RPMI8226 (cell line): ENCODE measurements at regions not wholly inside any gene's neighbourhood (a gene's known extent, or its start where the extent isn't known, plus 50 kb on each side); places are given as distances from the start of the nearest gene placed in this dataset.
"Not testable (repeated sequence)": the region's sequence is repeated elsewhere in the genome, so short reads cannot be mapped to it uniquely, and the experiment has no call there.

ENCODE experiments used
- DNase-seq: peaks from one replicate; pipeline ENCODE4 v3.0.0-alpha.2; 2015

DNA sequence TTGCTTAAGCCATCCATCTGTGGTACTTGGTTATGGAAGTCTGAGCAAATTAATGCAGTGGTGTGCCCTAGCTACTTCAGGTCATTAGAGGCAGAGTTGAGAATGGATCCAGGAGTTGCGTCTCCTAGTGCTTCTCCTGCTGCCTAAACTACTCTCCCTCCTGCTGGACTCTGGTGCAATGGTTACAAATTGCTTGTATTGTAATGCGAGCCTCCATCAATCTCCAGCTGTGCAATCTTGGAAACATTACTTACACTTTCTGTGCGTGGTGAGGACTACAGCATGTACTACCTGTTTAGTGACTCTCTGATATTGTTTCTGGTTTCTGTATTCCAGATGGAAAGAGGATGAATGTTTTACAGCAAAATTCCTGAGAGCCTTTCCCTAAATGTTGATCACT is 119.0 kb upstream of the CYRIA start:
- no peak for DNase-seq

DNA sequence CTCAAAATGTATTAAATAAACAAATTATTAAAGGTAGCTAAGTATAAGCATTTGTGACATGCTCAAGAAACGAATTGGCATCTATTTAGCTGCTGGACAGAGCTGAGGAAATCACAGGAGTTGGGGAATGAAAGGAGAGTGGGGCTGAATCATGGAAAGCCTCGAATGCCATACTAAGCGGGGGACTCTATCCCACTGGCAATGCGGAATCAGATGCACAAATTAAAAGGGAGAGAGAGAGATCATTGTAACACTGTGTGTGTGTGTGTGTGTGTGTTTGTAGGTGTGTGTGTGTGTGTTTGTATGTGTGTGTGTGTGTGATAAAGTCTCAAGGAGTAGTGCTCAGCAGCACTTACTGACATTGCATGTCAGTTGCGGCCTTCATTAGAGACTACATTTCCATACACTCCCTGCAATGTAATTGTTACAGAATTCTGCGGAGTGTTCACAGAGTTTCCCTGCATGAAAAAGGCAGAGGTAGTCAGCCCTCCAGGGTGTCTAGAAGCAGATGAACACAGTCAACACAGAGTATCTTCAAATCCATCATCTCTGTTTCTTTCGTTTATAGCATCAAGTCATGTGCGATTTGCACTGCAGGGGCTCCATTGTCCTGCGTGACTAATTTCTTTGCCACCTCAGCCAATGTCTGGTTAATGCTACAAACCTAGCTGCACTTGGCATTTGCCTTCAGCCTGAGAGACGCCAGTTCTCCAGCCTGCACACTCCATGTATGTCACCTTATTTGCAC is 111.7 kb upstream of the CYRIA start:
- DNase-seq, result no peak

DNA sequence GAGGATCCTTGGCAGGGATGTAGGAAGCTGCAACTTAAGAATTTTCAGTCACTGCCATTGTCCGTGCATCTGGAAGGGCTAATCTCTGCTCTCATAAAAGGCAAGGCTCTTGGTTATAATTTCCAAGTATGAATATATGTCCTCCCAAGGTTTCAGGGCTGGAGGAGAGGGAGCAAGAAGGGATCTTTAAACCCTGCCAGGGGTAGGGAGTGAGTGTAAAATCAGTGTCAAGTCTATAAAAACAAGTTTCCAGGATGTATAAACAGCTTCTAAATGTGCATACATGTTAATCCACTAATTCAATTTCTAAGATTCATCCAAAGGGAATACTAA is 110.2 kb upstream of the CYRIA start:
- DNase-seq, result no peak

DNA sequence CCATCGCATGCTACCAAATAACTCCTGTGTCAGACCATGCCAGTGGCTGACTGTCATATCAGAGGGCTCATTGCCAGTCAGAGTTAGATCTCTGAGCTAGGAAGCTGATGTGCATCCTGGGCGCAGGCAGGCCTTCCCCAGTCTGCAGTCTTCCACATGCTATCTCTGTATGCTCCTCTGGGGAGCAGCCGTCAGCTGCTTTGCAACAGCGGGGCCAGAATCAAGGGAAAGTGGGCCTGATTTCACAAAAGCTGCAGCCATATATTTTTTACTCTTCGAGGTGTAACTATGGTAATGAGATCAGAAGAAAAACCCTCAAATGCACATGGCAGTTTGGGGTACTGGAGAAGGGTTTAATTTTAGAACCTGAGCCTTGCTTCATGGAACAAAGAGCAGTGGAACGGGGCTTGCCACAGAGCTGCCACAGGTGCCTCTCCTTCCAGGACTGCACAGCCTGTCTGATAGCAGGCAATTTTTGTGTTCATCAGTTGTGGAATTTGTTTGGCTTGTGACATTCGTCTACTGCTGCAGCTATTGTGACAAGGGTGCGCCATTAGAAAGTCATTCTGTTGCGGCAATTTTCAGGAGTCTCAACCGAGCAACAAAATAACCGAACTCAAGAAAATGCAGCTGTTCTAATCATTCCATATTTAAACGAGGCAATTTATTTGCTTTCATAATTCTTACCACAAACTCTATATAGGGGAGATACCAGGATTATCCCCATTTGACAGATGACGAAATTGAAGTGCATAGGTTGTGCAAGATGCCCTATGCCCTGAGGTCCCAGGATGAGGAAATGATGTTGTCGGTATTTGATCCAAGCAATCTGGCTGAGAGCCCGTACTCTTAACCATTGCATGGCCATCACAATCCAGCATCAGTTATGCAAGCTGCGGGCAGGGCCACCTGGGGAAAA is 109.6 kb upstream of the CYRIA start:
- DNase-seq, result peak; percentile 10

DNA sequence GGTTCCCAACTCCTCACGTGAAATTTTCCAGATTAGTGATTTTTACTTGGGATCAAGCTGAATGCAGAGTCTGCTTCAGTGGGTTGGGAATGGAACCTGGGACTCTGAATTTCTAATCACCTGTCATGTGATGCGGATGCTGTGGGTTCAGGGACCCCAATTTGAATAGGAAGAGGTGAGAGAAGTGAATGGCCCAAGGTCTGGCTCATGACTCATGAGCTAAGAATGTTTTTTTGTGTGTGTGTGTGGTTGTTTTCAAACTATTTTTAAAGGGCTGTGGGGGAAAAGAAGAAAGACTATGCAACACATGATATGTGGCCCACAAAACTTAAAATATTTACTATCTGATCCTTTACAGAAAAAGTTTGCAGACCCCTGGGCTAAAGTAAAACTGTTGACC is 108.5 kb upstream of the CYRIA start:
- no peak for DNase-seq

DNA sequence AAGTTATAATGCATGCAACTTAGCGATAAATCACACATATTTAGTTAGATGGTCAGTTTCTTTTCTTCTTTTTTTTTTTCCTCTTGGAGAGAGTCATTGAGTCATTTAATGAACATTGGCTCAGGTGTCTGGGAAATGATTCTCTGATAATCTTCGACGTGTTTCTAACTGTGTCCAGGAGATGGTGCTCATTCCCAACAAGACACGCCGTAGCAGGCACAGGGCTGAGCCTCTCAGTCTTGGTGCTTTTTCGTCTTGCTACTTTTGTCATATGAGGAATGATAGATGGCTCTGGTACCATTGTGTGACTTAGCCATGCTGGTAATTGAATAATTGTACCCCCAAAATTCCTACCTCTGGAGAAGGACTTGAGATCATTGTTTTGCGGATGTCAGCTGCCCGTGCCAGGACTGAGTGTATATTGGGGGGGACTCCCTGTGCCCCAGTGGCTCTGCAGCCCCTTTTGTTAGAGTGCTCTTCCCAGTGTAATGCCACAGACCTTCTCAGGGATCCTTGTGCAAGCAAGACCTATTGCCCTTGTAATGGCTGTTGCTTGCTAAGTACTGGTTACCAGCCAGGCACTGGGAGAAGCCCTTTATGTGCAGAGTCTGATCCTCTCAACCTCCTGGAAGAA is 107.6 kb upstream of the CYRIA start:
- DNase-seq, result peak; percentile 45

DNA sequence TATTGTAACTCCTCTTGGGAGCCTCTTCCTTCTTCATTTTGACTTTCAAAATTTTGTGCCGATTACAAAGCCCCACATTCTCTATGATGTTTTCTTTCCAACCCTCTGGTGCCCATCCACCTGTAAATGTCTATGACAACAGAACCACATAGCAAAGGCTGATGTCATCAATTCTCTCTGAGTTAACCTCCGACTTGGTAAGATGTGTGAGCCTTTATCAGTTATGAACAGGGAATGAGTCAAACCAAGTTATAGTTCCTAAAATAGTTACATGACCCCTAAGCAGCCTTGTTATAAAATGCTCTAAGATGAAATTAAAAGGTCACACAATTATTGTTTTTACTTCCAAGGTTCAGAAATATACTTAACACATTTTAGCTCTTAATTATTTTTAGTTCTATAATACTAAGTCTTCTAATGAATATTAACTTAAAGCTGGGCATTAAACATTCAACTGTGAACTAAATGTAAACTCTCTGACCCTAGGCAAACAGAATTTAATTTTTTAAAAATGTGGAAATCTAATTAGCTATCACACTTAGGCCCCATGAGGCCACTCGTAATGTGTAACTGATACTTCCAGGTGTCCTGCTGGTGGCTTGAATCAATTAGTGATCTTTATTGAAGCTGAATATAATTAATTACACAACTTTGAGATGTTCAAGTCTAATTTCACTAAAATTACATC is 102.3 kb upstream of the CYRIA start:
- no peak for DNase-seq

DNA sequence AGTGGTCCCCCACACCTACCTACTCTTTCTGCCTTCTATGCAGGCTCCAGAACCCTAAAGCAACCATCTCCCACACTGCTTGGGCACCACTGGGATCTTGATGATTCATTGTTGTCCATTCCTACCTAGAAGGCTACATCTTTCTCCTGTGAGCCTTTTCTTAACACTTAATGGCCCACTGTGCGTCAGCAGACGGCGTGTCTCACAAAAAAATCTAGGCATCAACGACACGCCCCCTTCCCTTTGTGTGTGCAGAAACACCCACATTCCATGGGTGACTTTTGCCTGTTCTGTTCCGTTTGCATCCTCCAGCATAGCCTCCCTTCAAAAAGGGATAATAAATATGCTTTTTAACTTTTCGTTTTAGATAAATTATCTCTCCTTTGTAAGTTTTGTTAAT is 99.7 kb upstream of the CYRIA start:
- no peak for DNase-seq

DNA sequence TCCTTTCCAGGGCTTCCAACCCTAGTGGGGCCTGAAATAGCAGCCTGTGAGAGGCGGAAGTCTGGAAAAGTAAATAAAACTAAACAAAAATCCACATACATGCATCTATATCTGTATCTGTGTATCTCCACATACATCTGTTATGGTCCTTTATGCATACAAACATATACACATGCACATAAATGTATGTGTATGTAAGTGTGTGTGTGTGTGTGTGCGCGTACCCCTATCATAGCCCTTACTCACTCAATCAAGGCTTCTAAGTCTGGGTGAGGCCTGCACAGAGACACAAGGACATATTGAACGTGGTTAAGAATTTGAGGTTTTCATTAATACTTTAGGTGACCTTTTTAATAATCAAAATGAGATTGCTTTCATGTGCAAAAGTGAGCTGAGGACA is 98.9 kb upstream of the CYRIA start:
- no peak for DNase-seq

DNA sequence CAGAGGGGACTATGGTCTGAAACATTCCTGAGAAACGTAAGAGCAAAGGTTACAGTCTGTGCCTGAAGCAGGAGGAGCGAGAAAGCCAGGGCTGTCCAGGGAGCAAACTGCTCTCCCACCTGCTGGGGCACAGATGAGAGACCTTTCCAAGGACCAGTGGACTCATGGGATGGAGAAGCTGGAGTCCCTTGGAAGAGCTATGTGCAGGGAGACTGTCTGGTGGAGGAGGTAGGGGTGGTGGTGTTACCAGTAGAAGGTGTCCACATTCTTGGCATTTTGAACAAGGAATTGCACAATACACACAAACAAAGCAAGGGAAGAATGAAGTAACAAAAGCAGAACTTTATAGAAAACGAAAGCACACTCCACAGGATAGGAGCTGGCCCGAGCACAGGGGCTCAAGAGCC is 97.9 kb upstream of the CYRIA start:
- DNase-seq, result no peak

DNA sequence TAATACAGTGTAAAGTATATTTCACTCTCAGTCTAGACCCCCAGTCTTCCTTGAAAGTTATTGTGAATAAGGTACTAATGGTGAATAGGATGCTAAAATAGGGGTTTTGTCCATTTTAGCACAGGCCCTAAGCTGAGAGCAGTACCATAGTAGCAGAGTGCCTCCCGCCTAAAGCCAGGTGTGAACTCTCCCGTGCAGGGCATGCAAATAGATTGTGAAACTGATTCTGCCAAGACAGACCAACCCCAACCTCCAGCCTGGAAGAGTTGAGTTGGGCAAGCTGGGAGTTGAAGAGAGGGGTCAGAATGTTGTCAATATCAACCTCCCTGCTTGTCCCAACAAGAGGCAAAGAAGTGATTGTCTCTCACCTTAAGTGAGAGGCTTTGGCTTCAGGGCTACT is 97.4 kb upstream of the CYRIA start:
- no peak for DNase-seq

DNA sequence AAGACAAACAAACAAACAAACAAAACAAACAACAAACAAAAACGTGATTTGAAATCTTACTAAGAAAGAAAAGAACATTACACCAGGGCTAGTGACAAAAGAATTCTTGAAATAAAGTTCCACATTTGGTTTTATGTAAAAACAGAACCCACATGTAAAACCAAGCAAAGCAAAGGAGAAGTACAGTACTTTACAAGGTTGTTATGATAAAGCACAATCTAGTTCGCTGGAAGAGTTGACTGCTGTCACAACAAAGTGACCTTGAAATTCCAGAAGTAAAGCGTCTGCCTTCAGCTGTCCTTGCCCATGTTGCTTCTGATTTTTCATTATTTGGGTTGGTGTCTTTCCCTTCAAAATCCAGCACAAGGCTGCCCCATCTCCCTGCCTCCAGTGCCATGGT is 94.8 kb upstream of the CYRIA start:
- DNase-seq, result no peak

DNA sequence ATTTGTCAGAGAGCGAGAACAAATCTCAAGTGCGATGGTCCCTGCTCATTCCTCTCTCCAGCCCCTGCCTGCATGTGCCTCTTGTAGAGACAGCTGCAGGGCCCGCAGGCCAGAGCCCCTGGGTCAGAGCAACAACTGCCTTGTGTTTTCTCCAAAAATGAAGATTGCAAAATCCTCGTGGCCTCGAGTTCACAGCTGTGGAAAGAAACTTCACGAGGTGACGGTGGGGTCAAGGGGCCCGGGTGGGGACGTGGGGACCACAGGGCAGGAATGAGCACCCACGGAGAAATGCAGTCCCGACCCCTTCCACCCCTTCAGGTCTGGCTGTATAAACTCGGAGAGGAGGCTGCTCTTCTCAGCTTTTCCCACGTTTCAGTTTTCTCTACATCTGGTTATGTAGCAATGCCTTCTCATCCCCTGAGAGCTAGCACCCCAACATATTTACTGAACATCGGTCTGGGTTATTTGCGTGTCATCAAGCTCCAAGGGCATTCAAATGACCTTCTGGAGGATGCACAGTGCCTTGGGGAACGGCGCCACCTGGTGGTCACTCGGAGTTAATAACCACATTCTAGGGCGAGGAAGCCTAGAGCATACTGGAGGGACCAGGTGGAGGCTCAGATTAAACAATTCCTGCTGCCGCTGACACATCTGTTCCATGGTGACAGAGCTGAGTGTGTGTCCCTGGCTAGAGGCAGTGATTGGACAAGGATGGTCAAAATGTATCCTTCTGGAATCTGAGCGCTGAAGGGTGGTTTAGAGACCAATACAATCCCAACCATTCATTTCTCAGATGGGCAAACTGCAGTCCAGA is 91.4 kb upstream of the CYRIA start:
- peak; percentile 63 for DNase-seq

DNA sequence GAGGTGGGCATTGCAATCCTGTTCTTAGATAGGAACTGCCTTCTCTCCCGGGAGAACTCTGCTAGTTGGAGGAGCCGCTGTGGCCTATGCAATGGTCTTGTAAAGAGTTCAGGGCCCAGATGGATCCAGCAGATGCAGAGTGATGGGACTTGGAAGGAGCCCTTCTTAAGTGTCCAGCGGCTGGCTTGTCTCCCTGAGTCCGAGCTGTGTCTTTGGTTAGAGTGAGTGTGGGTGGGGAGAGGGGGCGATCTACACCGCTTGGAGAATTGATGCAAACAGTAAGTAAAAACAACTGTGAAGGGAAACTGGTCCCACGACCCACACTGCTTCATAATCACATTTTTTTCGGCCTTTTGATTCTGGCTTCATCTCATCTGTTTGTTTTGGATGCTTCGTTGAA is 89.8 kb upstream of the CYRIA start:
- no peak for DNase-seq

DNA sequence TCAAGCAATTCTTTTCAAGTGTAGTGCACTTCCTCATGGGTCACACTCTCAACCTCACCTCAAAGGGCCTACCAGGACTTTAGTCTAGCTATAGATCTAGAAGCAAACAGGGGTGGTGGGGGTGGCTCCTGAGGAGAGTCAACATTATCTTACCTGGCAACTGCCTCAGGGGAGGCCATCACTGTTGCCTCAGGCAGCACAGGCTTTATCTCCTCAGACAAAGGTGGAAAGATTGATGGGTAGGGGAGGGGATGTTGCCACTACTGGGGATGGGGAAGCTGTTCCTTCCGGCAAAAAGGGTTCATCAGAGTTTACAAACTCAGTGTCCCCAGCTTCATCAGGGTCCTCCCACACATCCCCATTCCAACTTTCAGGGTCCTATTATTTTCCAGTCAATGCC is 87.4 kb upstream of the CYRIA start:
- not testable (repeated sequence) for DNase-seq

DNA sequence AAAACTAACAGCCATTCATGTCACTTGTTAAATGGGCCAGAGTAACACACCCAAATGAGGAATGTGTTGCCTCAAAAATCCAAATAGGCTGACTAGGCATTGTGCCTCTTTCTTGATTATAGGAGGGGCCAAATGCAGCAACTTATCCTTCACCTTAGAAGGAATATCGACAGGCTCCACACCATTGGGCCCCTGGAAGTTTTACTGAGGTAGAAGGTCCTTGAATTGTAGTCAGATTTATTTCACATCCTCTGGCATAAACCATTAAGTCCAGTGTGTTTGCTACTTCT is 85.2 kb upstream of the CYRIA start:
- not testable (repeated sequence) for DNase-seq

DNA sequence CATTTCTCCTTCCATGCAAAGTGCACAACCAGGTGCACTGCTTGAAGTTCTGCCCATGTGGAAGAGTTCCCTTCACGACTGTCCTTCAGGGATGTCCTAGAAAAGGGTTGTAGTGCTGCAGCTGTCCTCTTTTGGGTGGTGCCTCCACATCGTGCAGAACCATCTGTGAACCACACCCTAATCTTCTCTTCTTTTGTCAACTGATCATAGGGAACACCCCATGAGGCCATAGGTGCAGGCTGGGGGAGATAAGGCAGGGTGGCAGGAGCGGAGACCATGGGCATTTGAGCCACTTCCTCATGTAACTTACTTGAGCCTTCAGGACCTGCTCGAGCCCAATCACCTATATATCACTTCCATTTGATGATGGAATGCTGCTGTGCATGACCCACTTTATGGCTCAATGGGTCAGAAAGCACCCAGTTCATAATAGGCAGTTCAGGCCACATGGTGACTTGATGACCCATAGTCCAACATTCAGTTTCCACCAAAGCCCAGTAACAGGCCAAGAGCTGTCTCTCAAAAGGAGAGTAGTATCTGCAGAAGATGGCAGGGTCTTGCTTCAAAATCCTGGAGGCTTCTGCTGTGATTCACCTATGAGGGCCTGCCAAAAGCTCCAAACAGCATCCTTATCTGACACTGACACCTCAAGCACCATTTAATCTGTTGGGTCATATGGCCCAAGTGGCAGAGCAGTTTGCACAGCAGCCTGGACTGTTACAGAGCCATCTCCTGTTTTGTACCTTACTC is 84.7 kb upstream of the CYRIA start:
- no peak for DNase-seq

DNA sequence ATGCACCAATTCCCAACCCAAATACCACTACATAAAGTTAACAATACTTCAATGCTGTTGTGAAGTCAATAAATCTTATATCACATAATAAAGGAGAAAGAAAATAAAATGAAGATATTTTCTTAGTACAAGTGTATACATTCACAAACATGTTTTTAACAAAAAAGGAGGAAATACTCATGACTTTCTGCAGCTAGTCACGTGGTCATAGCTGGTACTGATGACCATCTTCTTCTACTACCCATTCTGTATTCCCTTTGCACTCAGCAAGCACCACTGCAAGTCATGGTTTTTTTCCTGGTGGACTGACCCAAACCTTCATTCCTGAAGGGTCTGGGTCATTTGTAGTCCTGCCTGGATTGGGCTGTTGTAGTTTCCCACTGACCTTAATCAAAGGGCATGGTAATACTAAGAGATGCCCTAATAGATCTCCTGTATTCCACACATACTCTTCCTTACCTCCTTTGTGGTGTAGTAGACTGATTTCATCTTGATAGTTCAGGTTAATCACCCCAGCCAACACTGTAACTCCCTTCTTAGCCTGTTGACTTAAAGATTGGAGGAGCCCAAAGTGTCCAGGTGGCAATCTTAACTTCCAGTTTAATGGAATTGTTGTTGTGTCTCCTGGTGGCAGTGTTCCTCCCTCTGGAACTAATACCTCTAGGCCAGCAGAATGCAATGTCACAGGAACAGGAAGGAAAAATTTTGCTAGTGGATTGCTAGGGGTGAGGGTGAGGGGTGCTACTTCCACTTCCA is 83.1 kb upstream of the CYRIA start:
- not testable (repeated sequence) for DNase-seq

DNA sequence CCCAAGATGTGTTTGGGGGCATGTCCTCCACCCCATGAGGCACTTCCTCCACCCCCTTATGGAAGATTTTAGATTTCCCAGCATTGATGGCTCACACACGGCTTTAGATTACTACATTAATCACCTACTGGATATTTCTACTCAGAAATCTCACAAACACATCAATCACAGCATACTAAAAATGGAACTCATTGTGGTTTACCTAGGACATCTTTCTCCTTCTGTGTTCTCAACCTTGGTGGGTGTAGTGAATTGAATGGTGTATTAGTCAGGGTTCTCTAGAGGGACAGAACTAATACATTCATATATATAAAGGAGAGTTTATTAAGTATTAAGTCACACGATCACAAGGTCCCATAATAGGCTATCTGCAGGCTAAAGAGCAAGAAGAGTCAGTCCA is 82.1 kb upstream of the CYRIA start:
- no peak for DNase-seq

DNA sequence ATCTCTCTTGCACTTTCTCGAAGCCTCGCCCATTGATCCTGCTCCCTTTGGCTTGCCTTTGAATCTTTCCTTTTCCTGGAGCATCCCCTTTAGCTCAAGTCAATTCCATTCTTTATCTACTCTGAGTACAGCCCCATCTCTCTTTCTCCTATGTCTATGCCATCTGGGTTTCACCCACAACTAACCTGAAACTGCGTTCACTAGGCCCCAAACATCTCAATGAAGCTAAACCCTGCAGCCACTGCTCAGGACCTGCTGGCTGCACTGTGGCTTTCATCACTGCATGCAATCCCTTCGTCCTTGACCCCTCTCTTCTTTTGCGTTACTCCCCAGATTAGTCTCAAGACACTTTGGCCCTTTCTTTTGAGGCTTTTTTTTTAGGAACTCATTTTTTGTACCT is 81.6 kb upstream of the CYRIA start:
- DNase-seq, result no peak

DNA sequence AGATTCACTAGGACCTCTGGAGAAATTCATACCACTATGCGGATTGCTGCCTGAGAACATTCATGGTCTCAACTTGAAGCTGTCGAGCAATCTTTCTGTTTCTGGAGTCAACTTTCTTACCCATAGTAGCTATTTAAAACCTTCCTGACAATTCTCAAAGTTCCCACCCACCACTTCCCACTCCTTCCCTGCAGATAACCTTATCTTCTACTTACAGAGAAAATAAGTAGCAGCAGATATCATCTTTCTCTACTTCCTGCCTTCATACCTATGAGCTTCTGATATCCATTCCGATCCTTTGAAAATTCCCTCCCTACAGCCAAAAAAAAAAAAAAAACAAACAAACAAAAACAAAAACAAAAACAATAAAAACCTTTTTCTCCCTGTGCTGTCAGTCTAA is 81.2 kb upstream of the CYRIA start:
- DNase-seq, result no peak
